Stimulated activated CD4-positive, alpha-beta T cell treated with anti-CD3 and anti-CD28 coated beads, TNF-alpha, amount 100 ng/mL, for 1 hour (primary cell): ENCODE measurements at regions not wholly inside any gene's neighbourhood (a gene's known extent, or its start where the extent isn't known, plus 50 kb on each side); places are given as distances from the start of the nearest gene placed in this dataset.

Experiments
- DNase-seq, 3 donors: peaks; one replicate each; pipeline ENCODE4 v3.0.0-alpha.2; 2020; ENCODE audit warnings: low read depth in 3 of 3, low spot score in 1 of 3

DNA sequence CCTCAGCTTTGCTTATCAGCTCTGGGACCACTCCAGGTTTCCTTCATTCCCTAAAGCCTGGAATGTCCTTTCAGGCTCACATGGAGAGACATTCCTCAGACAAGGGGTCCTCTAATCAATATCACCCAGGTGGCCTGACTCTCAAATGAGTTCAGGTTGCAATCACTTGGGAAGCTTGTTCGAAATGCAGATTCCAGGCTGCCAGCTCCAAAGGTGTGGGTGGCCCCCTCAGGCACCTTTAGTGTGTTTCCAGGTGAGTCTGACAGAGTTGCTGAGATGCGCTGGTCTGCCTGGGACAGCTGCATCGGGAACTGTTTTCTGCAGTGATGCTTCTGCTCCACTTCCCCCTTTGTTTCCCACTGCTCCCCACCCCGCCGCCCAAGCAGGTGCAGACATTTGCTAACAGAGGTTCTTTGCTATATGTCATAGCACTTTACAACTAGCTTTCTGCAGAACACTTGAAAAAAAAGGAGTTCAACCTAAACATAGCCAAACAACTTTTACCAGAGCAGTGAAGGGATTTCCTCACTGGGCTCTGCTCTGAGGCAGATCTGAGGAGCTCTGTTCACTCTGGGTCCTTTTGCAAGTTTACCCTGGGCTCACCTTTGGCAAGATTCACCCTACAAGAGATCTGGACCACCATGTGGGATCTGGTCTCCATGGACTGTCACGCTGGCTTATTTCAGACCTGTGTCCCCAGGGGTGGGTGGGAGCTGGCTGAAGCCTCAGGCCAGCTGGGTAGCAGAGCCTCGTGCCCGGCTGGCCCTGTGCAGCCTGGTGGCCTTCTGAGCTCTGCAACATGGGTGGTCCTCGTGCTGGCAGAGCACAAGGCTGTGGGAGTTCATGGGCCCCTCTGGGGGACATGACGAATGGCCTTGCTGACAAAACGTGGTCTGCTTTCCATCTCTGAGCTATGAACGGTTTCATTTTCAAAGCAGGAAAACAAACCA lies 539.6 kb downstream of the CCDC171 start:
- DNase-seq = no peak

DNA sequence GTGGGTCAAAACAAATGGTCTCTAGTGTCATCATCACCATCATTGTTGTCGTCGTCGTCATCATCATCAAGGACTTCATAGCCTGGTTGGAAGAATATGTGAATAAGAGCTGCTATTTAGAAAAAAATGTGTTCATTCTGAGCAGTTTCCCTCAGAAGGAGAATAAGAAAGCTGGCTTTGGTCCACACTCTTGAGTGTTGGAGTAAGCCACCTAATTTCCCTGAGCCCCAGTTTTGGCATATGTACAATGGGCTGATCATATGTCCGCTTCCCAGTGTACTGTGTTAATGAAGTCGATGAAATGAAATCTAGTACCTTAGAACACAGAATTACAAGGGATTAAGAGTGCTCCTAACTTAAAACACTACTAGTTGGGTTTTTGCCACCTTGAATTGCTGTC lies 545.5 kb downstream of the CCDC171 start:
- no peak for DNase-seq

DNA sequence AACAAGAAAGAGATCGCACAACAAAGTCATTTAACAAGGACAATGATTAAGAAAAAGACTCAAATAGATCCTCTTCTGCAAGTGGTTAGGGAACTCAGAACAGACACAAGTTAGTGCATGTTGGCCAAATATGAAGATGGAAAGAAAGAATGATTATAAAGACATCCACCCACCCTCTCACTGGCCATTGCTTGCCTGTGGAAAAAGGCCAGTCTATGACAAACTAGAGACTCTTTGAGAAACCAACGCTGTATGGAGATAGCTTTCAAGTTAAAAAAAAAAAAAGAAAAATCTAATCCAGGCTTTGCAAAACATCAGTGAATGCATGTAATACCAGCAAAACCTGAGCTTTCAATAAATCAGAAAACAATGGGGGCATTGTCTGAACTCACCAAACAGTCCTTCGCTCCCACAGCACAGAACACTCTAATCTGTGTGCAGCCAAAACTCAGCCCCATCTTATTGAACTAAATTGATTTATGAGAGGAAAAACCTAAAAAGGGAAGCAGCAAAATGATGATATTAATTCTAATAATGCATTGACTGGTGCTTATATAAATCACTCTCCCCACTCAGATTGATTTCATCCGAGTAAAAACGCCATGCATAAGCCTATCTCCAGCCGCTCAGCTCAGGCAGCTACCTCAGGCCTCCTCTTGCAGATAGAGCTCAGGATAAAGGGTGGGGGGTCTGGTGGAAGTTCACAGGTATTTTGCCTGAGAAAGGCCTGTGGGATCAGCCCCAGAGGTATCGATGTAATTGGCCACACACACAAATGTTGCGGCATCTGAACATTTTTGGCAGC lies 547.1 kb downstream of the CCDC171 start:
- no peak for DNase-seq

DNA sequence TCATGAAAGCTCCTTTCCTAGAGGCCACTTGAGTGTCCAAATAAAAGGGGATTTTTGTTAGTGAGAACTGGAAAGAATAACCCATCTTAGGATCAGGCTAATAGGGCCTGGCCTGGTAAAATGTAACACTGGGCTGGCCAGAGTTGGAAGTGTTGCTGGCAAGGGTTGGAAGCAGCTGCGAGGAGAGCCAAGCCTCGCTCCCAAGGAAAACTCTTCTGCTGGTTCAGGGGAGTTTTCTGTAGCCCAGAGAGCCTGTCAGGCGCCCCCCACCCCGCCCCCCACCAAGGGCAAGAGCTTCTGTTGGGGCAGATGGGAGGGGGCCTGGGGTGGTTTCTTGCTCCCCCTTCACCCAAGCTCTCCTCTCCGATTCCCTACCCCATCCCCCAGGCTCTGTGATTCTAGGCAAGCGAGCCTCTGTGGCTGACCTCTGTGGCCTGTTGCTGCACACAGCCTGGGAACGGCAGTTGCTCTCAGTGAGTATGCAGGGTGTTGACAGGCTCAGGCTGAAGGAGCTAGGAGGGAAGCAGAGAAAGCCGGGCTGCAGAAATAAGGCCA lies 547.8 kb downstream of the CCDC171 start:
- no peak for DNase-seq

DNA sequence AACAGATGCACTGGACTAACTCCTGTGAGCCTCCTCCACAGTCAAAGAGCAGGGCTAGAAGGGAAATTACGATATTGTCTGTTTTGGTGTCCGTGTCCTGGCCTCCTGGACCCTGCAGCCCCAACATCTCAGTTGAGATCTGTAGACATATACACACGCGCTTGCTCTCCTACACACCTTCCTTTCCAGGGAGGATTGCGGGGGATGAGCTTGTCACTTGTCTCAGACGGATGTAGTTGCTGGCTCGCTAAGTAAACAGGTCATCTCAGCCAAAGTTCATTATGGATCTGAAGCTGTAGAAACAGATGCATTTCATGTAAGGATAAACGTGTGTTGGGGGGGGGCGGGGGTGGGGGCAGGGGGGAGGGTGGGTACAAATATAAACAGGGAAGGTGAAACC lies 549.3 kb downstream of the CCDC171 start:
- no peak for DNase-seq

DNA sequence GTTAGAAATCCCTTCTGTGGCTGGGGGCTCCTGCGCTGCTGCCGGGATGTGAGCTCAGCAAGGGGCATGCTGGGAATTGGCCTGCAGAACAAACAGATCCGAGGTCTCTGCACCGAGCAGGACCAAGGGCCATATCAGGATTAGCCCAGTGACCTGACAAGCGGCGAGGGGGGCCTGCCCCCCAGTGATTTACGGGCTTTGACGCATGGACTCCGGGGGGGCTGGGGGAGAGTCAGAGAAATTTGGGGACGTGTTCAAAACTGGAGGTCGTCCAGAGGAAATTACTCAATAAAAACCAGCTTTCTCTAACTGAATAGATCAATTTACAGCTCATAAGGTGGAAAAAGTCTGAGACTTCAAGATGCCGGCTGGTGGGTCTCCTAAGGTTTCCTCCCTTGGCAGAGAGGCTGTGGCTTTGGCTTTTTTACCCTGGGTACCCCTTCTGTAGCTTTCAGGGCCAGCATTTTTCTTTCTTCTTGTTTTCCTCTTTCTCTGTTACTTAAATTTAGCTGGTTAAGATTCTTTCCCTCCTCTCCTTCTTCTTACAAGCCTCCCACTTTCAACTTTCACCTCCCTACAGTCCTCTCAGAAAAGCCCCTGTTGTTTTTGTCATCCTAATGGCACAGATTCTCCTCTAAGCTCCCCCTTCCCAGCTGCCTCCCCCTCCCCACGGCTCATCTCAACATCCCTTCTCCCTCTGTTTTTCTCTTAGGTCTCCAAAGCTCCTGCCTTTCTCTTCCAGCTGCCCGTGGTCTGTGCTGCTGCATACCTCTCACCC lies 551.0 kb downstream of the CCDC171 start:
- no peak for DNase-seq

DNA sequence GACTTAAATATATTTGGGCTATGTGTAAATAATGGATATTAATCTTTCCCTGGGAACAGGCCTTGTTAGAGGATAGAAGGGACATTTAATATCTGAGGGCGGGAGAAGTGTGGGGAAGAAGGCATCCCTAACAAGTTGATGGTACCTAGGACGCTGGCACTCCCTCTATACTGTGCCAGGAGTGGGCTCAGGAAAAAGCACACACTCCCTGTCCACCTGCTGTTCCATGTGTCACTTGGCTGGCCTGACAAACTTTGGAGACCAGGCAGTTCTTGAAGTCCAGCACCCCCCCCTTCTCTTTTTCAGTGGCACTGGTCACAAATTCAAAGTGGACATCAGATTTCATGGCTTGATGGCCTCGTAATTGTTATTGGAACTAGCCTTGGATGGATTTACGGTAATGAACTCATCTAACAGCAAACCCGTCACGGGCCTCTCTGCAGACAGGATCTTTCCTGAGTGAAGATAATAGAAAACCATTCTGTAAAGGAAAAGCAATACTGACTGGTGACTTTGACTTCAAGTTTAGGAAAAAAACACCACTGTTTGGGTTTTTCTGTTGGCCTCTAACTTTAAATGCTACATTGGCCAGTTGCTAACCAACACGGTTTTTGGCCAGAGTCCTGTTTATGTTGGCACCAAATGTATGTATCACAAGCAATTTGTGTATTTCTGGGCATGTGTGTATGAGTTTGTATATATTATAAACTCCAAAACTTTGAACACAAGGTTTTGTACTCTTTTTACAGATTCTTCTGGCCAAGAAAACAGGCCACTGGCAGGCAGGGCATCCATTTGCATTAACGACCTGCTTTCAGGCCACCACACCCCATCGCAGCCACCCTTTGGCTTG lies 552.6 kb downstream of the CCDC171 start:
- DNase-seq = no peak

DNA sequence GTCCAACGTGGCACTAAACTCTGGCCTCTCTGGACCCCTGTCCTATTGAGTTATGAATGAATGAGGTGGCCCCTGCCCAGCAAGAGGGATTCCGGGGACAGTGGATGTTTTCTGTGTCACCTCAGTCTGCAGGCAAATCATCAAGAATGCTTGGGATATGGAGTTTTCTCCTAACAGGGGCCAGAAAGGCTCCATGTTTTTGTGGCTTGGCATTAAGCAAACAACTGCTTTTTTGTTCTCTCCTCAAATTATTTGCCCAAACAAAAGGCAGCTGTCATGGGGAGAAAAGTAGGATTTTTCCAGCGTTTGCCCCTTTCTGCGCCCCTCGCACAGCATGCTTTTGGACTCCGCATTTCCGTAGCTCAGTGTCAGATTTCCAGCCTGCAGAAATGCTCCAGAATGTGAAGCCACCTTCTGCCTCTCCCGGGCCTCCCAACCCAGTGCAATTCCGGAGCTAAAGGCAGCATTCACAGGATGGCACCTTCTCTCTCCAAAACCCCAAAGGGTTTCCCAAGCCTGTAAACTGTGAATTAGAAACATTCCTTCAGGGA lies 553.3 kb downstream of the CCDC171 start:
- DNase-seq = no peak

DNA sequence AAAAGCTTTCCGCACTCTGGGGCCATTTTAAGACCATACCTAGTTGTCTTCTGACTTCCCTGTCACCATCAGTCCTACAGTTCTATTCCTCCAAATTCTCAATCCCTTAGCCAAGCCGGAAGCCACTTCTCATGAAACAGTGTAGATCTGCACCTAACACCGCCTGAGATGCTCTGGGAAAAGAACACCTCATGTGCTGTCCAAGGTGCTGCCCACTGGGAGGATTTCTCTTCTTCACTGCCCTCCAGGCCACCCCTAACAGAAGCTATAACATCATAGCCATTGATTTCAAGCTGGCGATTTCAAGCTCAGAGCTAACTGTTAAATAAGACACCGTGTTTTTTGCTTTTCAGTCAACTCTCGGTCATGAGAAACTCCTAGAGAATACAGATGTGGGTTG lies 559.3 kb downstream of the CCDC171 start:
- no peak for DNase-seq

DNA sequence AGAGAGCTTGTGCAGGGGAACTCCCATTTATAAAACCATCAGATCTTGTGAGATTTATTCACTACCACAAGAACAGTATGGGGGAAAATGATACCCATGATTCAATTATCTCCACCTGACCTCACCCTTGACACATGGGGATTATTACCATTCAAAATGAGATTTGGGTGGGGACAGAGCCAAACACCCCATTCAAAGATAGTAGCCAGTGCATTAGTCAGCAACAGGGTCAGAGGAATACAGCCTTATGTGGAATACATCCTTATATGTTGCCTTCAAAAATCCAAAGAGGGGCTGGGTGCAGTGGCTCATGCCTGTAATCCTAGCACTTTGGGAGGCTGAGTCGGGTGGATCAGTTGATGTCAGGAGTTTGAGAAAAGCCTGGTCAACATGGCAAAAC lies 563.2 kb downstream of the CCDC171 start:
- DNase-seq = no peak

DNA sequence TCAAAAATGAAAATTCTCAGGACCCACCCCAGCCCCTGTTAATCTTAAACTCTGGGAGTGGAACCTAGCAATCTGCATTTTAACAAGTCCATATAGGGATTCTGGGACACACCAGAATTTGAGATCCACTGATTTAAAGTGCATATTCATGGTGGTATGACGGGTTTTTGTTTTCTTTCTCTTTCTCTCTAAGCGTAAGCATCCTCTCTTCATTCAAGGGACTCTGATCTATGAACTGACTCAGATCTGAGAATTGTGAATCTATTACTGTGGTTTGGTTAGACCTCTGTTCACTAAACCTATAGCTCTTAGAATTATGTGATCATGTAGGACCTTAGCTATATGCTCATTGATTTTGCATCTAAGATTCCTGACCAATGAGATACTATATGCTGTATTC lies 565.2 kb downstream of the CCDC171 start:
- no peak for DNase-seq

DNA sequence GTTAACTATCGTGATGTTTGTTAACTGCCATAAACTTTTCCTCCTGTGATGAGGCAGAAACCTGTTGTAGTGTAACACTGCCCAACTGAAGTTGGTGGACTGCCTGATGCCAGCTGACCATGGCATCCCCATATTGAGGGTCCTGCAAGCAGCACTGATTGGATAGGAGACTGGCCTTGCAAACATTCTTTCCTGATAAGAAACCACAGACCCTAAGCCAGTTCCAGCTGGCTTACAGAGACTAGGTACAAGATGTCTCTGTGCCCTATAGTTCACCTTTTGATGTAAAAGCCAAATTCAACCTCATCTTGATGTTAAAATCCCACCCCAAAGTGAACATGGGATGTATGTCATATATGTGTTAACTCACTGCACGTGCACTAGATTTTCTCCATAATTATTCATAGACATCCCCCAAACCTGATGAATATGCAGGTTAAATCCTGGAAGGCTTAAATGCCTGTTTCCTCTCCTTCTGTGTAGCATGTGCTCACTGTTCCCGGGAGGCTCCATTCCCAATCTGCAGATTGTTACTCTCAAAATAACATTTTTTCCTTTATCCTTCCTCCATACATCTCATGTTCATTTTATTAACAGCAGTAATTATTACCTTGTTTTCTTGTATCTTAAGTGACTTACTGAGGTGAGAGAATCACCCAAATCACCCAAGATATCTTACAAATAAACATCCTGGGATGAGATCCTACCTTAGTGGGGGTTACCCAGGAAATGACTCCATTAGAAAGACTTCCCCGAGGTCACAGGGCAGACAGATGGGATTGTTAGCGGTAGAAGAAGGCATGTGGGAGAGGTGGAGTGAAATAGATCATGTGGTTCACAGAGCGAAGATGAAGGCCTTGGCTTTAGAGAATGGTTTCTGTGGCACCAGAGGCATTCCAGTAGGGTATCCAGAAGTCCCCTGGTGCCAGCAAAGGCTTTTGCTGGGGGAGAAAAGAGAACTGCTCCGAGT lies 566.7 kb downstream of the CCDC171 start:
- no peak for DNase-seq

DNA sequence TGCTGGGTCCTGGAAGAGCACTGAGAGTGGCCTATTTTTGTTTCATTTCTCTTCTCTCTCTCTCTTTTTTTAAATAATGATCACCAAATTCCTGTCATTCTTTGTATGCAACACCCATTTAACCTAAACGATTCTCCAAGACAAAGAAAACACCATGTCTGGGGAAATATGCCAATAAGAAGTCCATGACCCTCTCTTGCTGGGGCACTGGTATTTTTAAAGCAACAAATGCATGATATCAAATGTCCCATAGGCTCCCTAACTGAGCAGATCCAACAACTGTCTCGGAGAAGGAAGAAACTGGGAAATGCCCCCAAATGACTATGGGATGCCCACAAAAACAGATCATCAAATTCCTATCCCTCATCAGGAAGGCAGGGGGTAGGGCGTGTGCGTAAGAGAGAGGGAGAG lies 567.4 kb downstream of the CCDC171 start:
- no peak for DNase-seq

DNA sequence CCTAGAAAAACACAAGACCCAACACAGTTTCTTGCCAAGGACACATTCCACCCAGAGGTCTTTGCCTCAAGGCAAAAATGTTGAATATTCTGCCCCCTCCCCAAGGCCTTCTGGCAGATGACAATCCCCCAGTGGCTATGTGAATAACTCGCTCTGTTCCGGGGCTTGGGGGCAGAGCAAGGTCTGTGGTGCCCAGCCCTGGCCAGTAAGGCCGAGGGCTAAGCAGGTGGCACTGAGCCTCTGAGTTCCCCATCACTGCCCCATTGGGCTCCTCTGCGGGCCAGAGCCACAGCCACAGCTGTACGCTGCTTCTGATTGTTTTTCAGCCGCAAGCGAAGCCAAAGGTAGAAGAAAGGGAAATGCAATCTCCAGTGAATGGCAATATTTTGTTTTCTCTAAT lies 567.9 kb downstream of the CCDC171 start:
- no peak for DNase-seq

DNA sequence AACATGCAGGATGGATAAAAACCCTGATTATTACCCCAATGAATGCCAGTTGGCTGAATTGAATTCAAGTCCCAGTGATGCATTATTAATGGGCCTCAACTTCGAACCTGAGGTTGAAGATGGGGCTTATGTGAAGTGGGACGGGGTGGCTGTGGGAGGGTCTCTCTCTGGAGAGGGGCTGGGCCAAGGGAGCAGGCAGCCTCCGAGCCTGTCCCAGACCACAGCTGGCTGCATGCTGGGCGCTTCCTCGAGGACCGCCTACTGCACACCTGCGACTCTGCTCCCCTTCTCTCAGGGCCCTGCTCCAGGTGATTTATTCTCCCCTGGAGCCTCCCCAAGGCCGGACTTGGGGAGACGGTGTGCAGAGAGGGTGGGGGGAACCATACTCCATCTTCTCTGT lies 568.3 kb downstream of the CCDC171 start:
- DNase-seq = no peak

DNA sequence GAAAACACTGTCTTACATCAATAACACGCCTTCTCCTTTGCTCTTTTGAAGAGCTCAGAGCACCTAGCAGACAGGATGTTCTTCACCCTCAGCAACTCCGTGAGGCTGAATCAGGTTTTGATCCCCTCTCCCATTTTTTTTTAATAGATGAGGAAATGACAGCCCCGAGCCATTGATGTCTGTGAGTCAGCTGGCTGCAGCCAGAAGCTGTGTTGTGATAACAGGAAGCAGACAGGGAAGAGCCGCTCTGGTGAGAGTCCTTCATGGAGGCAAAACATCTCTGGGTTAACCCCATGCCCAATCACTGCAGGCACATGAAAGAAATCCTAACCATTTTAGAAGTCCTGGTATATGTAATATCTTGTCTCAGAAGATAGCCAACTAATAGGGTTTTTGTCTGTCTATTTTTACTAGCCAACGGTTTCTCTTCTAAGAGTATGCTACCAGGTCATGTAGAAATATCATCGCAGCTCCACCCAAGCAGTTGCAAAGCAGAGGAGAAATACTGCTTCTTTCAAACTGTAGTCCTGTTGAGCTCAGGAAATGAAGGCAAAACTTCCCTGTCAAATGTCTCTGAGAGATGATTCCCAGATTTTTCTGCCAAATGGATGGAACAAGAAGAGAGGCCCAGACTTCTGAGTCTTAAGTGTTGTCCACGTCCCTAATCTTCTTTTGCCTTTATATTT lies 568.9 kb downstream of the CCDC171 start:
- DNase-seq = no peak

DNA sequence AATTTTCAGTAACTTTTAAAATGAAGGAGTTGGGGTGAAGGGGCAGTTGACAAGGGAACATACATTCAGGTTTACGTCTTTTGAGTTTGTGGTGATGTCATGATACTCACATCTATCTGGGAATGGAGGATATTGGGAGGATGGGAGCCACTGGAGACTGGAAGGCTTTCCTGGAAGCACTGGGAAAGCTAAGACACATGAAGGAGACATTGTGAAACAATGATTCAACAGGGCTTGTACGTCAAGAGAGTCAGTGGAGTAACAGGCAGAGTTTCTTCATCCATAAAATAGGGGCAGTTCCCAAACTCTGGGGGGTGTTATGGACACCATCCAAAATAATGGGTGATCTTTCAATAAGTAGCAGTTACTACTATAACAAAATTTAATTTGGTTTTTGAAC lies 572.8 kb downstream of the CCDC171 start:
- no peak for DNase-seq

DNA sequence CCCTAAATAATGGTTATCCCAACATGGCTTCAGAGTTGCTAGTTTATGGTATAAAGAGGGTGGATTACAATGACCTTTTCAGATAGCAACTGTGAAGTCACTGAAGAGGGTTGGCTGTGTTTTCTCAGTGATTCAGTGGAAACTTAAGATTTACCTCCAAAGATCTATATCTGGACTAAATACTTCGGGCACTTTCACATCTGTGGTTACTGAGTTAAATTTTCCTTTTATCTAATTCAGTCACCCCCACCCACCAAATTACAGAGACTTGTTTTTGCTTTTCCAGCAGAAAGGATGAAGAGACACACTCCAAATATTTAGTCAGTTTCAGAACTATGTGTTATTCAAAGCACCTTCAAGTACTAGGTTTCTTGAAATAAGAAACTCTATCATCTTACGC lies 573.2 kb downstream of the CCDC171 start:
- DNase-seq = no peak
